Esophagus squamous epithelium (tissue), 4 donors: ENCODE measurements at regions not wholly inside any gene's neighbourhood (a gene's known extent, or its start where the extent isn't known, plus 50 kb on each side); places are given as distances from the start of the nearest gene placed in this dataset.

Source experiments
- POLR2A ChIP-seq, 4 donors: fragments of 450-650 bp; IDR thresholded peaks; one replicate each; pipeline ENCODE4 v1.6.1; 2017; ENCODE audit warnings: antibody characterized with exemption in 4 of 4, mild to moderate bottlenecking in 4 of 4, moderate library complexity in 3 of 4
- TF ChIP-seq, protein P1 (sequence below), 6 experiments: fragments of 450-650 bp in 4 of 6; fragments of 200-600 bp in 2 of 6; sonication (generic) in 2 of 6; IDR thresholded peaks; one replicate each; pipeline ENCODE4 v1.5.1; 2016 to 2019; ENCODE audit warnings: antibody characterized with exemption in 6 of 6, mild to moderate bottlenecking in 4 of 6, moderate library complexity in 4 of 6

DNA sequence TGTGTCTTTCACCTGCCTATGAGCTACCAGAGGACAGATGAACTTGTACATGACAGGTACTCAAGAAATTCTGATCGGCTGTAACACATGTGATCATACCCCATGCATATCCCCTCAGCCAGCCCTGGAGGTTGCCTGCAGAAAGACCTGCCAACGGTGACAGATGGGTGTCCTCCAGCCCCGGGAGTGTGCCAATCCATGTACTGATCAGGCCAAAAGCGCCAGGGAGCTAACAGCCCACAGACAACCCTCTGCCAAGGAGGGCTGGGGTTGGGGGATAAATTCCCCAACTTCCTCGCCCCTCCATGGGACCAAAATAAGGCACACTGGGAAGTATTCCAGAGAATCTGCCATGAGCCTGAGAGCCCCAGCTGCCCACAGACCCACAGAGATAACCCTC is 189.4 kb downstream of the CCT6B start:
- TF ChIP-seq, protein P1, sequence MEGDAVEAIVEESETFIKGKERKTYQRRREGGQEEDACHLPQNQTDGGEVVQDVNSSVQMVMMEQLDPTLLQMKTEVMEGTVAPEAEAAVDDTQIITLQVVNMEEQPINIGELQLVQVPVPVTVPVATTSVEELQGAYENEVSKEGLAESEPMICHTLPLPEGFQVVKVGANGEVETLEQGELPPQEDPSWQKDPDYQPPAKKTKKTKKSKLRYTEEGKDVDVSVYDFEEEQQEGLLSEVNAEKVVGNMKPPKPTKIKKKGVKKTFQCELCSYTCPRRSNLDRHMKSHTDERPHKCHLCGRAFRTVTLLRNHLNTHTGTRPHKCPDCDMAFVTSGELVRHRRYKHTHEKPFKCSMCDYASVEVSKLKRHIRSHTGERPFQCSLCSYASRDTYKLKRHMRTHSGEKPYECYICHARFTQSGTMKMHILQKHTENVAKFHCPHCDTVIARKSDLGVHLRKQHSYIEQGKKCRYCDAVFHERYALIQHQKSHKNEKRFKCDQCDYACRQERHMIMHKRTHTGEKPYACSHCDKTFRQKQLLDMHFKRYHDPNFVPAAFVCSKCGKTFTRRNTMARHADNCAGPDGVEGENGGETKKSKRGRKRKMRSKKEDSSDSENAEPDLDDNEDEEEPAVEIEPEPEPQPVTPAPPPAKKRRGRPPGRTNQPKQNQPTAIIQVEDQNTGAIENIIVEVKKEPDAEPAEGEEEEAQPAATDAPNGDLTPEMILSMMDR (IDR thresholded peaks at IDR 0.05): no peak
- no peak for TF ChIP-seq POLR2A (IDR thresholded peaks at IDR 0.05)
